Head of caudate nucleus (tissue), 42 donors: ENCODE measurements at regions not wholly inside any gene's neighbourhood (a gene's known extent, or its start where the extent isn't known, plus 50 kb on each side); places are given as distances from the start of the nearest gene placed in this dataset.

Experiments
- DNase-seq, 42 donors: peaks; one replicate each; pipeline versions ENCODE4 v3.0.0 to v3.0.0-alpha.2; 2020 to 2021; ENCODE audit warnings: mixed read lengths in 7 of 42
- intact Hi-C: fragments of 100-400 bp; cut with DNase I; formaldehyde crosslinking; loops from one replicate; pipeline ENCODE4 v1.15.0; 2022

- DNase-seq: no peak
- intact Hi-C loops: no loop called here
These were observed 125.7 kb upstream of the SNX19 start for GRCh38 chr11:131042041-131042390.

GRCh38 chr11:131043251-131043650 lies 127.0 kb upstream of the SNX19 start:
- intact Hi-C loops: no loop called here
- DNase-seq: no peak

GRCh38 chr11:131044851-131045250 lies 128.6 kb upstream of the SNX19 start:
- intact Hi-C loops: no loop called here
- DNase-seq: no peak

DNA sequence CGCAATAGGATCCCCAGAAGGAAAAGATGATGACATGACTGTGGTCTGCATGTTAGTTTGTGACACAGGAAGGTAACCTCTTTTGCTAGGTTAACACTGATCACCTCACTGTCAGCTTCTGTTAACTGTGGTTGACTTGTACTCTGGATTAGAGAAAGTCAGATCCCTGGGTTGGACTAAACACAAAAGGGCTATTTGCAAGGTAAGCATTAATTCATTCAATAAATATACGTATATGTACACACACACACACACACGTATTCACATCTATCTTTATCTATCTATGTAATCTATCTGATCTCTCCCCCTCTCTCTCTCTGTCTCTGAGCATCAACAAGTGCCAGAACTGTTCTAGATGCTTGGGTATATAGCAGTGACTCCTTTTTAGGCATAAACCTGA lies 136.1 kb upstream of the SNX19 start:
- DNase-seq: no peak
- intact Hi-C loops: no loop called here

- intact Hi-C loops: no loop called here
- no peak for DNase-seq
These were observed 139.8 kb upstream of the SNX19 start for GRCh38 chr11:131056036-131056435.

DNA sequence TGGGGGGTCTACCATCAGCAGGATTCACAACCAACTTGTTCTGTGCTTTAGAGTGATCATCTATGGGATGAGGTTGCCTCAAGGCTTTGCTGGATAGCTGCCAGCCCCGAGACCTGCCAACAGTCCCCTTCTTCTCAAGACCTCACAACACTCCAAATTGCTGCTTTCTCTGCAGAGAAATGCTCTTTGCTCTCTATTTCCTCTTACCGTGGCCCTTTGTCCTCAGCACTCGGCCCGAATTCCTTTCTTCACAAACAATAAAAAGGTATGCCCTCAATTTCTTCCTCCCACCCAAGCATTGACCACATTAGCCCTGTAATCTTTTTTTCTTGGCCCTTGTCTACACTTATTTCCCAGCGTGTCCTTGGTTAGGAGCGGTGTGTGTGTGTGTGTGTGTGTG lies 147.4 kb upstream of the SNX19 start:
- intact Hi-C loops: loop anchor here (10.0 kb wide), 2 partner anchors 151 to 441 kb away; no protein-coding TSS in a partner anchor
- no peak for DNase-seq

DNA sequence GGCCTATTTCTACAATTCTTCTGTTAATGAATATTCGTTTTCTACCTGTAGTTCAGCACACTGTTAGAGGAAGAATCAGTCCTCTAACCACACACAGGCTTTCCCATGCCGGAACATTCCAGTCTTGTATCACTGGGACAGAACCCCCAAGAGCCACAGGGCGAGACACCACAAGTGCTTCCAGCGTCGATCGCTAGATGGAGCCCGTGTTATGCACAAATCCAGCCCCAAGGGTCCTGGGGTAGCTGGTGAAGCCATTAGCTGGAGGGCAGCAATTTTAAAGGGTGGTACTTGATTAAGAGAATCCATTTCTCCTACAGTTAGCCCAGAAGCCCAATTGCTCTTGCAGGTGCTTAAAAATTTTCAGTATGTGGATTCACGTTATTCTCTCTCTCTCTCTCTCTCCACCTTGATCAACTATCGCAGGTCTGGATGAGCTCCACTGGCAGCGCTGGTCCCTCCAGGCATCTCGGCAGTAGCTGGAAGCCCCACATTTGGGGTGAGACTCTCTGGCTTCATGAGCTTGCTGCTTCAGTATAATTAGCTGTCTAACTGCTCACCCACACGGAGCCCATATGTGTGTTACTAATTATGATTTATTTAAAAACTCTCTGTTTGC lies 148.2 kb upstream of the SNX19 start:
- DNase-seq: peak; percentile 54 to 90 (median 74)
- intact Hi-C loops: loop anchor here (10.0 kb wide), 2 partner anchors 150 to 440 kb away; no protein-coding TSS in a partner anchor

DNA sequence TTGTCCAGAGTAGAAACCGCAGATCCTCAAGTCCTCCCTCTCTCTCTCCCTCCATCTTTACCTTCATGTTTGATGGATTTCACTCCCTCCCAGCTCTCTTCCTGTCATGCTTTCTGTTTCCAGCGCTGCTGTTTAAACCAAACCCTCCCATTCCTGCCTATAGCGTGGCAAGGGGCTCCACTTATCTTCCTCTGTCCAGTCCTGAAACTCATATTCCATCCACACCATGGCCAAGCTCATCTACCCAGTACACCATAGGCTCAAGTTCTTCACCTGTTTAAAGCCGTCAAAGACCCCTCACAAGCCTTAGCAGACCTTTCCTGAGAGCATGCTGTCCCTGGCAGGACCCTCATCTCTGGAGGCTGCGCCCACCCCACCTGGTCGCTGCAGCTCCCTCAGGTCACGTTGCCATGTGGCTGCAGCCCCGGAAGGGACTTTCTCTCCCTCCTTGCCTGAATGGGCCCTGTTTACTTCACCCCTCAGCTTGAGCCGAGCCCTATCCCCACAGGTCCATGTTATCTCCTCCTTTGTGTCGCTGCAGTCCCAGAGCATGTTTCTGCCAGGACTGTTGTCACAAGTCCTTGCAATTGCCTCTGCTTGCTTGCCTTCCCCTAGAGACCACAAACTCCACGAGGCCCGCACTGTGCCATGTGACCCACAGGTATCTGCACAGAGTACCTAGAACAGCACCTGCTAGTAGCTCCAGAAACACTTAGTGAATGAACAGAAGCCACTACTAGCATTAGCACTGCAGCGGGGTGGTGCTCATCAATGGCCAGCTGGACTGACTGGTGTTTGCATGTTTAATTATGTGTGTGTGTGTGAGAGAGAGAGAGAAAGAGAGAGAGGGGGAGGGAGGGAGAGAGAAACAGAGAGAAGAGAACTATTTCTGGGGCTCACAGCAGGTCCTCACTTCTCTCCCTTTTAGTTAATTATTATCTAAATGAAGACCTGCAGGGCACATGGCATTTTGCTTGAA lies 149.4 kb upstream of the SNX19 start:
- peak in 1 of 42 donors; percentile 27 for DNase-seq
- intact Hi-C loops: loop anchor here (5.0 to 10.0 kb wide), 3 partner anchors 149 to 607 kb away; no protein-coding TSS in a partner anchor

- intact Hi-C loops: loop anchor here (5.0 to 10.0 kb wide), 3 partner anchors 148 to 606 kb away; no protein-coding TSS in a partner anchor
- peak in 1 of 42 donors; percentile 15 for DNase-seq
These were observed 150.3 kb upstream of the SNX19 start for GRCh38 chr11:131066551-131066950.

DNA sequence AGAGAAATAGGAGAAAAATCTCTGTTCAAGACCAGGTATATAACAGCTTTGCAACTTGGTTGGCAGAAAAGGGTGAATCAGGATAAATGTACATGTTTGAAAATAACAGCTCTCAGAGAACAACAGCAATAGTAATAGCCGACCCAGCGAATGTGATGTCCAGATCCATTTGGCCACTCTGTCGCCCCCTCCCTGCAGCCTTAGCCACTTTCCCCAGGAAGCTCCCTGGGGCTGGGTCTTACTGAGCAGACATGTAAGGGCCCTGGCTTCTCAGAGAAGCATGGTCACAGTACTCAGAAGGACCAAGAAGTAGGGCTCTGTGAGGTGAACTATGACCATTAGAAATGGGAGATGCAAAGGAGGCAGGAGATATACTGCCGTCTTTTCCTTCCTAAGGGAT lies 154.1 kb upstream of the SNX19 start:
- intact Hi-C loops: no loop called here
- DNase-seq: peak in 1 of 42 donors; percentile 4

- DNase-seq: no peak
- intact Hi-C loops: no loop called here
These were observed 156.9 kb upstream of the SNX19 start for GRCh38 chr11:131073167-131073566.

GRCh38 chr11:131074573-131074972 lies 158.3 kb upstream of the SNX19 start:
- intact Hi-C loops: no loop called here
- no peak for DNase-seq

DNA sequence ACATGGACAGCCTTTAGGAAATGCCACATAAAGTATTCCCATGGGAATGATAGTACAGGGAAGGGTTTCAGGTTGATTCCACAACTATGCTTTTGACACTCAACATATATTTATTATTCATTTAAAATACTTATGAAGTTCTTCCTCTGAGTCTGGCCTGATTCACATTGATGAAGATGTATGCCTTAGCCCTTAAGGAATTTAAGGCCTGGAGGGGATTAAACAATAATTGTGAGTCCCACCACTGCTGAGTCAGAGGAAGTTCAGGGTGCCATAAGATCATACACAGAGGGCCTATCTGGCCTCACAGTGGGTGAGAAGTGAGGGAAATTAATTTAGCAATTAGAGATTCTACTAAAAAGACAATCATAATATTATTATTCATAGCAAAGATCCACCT lies 161.1 kb upstream of the SNX19 start:
- intact Hi-C loops: no loop called here
- DNase-seq: no peak

GRCh38 chr11:131079036-131079435 lies 162.8 kb upstream of the SNX19 start:
- DNase-seq: peak in 4 of 42 donors; percentile 22 to 50 (median 28)
- intact Hi-C loops: no loop called here

DNA sequence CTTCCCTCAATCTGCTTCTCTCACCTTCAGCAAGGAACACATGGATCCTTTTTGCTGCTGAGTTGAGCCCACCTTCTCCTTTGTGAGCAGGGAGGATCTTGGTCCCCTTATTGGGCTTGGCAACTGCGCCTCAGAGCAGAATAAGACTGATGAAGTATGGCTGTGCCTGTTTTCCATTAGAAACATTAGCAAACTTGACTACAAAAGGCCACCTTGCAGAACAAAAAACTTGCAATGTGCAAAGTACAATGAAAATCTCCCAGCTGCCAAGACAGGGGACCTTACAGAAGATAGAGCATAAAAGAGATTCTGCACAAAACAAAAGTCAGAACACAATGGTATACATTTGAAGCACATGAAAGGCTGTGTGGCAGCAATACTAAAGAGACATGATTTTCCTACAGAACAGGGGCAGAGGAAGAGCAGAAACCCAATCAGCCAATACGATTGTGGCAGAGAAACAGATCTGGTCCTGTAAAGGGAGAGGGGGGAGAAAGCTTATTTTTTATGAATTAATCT lies 173.5 kb upstream of the SNX19 start:
- intact Hi-C loops: no loop called here
- DNase-seq: peak in 1 of 42 donors; percentile 7

DNA sequence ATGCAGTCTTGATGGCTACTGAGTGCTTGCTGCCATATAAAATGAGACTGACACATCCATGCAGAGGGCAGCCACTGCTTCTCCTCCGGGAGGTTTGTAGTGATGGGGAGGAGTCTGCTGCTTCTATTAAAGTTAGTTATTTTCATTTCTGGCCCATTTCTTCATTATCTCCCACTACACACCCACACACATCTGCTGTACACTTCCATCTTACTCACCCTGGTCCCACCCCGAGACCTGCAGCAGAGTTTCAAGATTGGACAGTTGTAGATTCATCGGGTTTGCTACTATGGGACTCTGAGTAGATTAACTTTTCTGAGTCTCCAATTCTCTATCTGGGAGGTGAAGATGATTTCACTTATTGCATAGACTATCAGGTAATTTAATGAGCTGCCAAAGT lies 176.2 kb upstream of the SNX19 start:
- peak in 1 of 42 donors; percentile 8 for DNase-seq
- intact Hi-C loops: no loop called here

DNA sequence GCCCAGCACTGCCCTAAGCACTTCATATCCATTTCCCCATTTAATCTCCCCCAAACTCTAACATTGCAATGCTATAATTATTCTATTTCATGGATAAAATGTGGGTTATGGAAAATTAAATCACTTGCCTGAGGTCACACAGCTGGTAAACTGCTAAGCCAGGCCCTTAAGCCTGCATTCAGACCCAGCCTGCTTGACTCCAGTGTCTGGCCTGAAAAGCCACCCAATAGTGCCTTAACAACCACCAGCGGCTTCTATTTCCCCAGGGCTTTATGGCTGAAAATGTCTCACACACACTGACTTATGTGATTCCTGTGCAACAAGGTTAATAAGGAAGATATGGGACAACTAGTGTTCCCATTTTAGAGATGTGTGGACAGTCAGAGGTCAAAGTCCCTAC lies 178.5 kb upstream of the SNX19 start:
- no peak for DNase-seq
- intact Hi-C loops: no loop called here

GRCh38 chr11:131095511-131096185 lies 179.4 kb upstream of the SNX19 start:
- peak in 18 of 42 donors; percentile 4 to 64 (median 30) for DNase-seq
- intact Hi-C loops: no loop called here

GRCh38 chr11:131099013-131099412 lies 182.7 kb upstream of the SNX19 start:
- no peak for DNase-seq
- intact Hi-C loops: no loop called here
